Stimulated activated naive B cell treated with anti-CD40 and anti-IgM and Interleukin-4, amounts not matched to agents 10 μg/mL and 1 μg/mL and 100 μg/mL, for 72 hours (primary cell): ENCODE measurements at regions not wholly inside any gene's neighbourhood (a gene's known extent, or its start where the extent isn't known, plus 50 kb on each side); places are given as distances from the start of the nearest gene placed in this dataset.
"Not testable (repeated sequence)": the region's sequence is repeated elsewhere in the genome, so short reads cannot be mapped to it uniquely, and the experiment has no call there.

ENCODE experiments used
- ATAC-seq, 2 donors: fragments of 150-1000 bp; cut with Tn5 transposase; replicated peaks; 2 replicates each; pipeline ENCODE4 v1.10.0; 2021; ENCODE audit warnings: moderate library complexity in 1 of 2
- DNase-seq: peaks from one replicate; pipeline ENCODE4 v3.0.0; 2021
- H3K27ac Mint-ChIP-seq: one replicate; pipeline ENCODE4 v1.8.0; 2022; ENCODE audit warnings: mild to moderate bottlenecking, mixed read lengths
- H3K27me3 Mint-ChIP-seq, 2 donors: one replicate each; pipeline ENCODE4 v1.8.0; 2022; ENCODE audit warnings: mixed read lengths in 2 of 2
- H3K36me3 Mint-ChIP-seq, 2 donors: one replicate each; pipeline ENCODE4 v1.8.0; 2022; ENCODE audit warnings: mixed read lengths in 2 of 2, mild to moderate bottlenecking in 1 of 2
- H3K4me1 Mint-ChIP-seq, 2 donors: one replicate each; pipeline ENCODE4 v1.8.0; 2022; ENCODE audit warnings: mixed read lengths in 2 of 2, mild to moderate bottlenecking in 1 of 2
- H3K4me3 Mint-ChIP-seq, 2 donors: one replicate each; pipeline ENCODE4 v1.8.0; 2022; ENCODE audit warnings: mild to moderate bottlenecking in 2 of 2, mixed read lengths in 2 of 2, moderate library complexity in 1 of 2
- H3K9me3 Mint-ChIP-seq, 2 donors: one replicate each; pipeline ENCODE4 v1.8.0; 2022; ENCODE audit warnings: mixed read lengths in 2 of 2, mild to moderate bottlenecking in 1 of 2

- not testable (repeated sequence) for ATAC-seq, H3K36me3 Mint-ChIP-seq, H3K4me3 Mint-ChIP-seq, H3K27me3 Mint-ChIP-seq, DNase-seq, H3K27ac Mint-ChIP-seq, H3K4me1 Mint-ChIP-seq
- peaks cover 12 to 18% of the 10 kb centered on the region in 2 donors for H3K9me3 Mint-ChIP-seq
Observed at GRCh38 chr5:85588268-85588667, 1029.5 kb upstream of the COX7C start.

- ATAC-seq = no peak
- no peak for DNase-seq
- no peaks in the 10 kb centered on the region for H3K27me3 Mint-ChIP-seq
- no peaks in the 10 kb centered on the region for H3K4me1 Mint-ChIP-seq
- H3K36me3 Mint-ChIP-seq = no peaks in the 10 kb centered on the region
- peaks cover 4 to 7% of the 10 kb centered on the region in 2 donors for H3K9me3 Mint-ChIP-seq
- no peak overlapping the region for H3K27ac Mint-ChIP-seq
- H3K4me3 Mint-ChIP-seq = no peak overlapping the region
Observed at GRCh38 chr5:85590764-85591163, 1027.0 kb upstream of the COX7C start.

GRCh38 chr5:85591311-85591710 is 1026.4 kb upstream of the COX7C start:
- DNase-seq = no peak
- Mint-ChIP-seq H3K4me1 (no peaks in the 10 kb centered on the region), H3K27me3 (no peaks in the 10 kb centered on the region), H3K9me3 (peaks cover 0 to 7% of the 10 kb centered on the region in 2 donors), H3K4me3 (no peak overlapping the region), H3K27ac (no peak overlapping the region), H3K36me3 (no peaks in the 10 kb centered on the region)
- ATAC-seq = no peak

- H3K4me3 Mint-ChIP-seq = no peak overlapping the region
- no peaks in the 10 kb centered on the region for H3K4me1 Mint-ChIP-seq
- no peaks in the 10 kb centered on the region for H3K27me3 Mint-ChIP-seq
- H3K27ac Mint-ChIP-seq = no peak overlapping the region
- DNase-seq (no peak), ATAC-seq (no peak)
- no peaks in the 10 kb centered on the region for H3K36me3 Mint-ChIP-seq
- H3K9me3 Mint-ChIP-seq = no peaks in the 10 kb centered on the region
Observed at GRCh38 chr5:85602843-85603242, 1014.9 kb upstream of the COX7C start.

- H3K4me1 Mint-ChIP-seq = no peaks in the 10 kb centered on the region
Observed at GRCh38 chr5:85604378-85604777, 1013.4 kb upstream of the COX7C start.

GRCh38 chr5:85604786-85605185 is 1013.0 kb upstream of the COX7C start:
- H3K9me3 Mint-ChIP-seq = no peaks in the 10 kb centered on the region
- no peak overlapping the region for H3K27ac Mint-ChIP-seq
- H3K4me1 Mint-ChIP-seq = no peaks in the 10 kb centered on the region
- no peak overlapping the region for H3K4me3 Mint-ChIP-seq
- no peaks in the 10 kb centered on the region for H3K27me3 Mint-ChIP-seq
- no peaks in the 10 kb centered on the region for H3K36me3 Mint-ChIP-seq
- DNase-seq (no peak), ATAC-seq (no peak)

More at GRCh38 chr5:85604378-85604777, 1013.4 kb upstream of the COX7C start:
- DNase-seq = no peak
- Mint-ChIP-seq H3K4me3 (no peak overlapping the region), H3K36me3 (no peaks in the 10 kb centered on the region), H3K9me3 (no peaks in the 10 kb centered on the region), H3K27ac (no peak overlapping the region), H3K27me3 (no peaks in the 10 kb centered on the region)
- ATAC-seq = no peak

GRCh38 chr5:85605381-85605780 is 1012.4 kb upstream of the COX7C start:
- Mint-ChIP-seq H3K36me3 (no peaks in the 10 kb centered on the region), H3K4me3 (no peak overlapping the region), H3K27ac (no peak overlapping the region), H3K27me3 (no peaks in the 10 kb centered on the region), H3K9me3 (no peaks in the 10 kb centered on the region), H3K4me1 (no peaks in the 10 kb centered on the region)
- DNase-seq (no peak), ATAC-seq (peak in 1 of 2 donors; percentile 21)

- no peaks in the 10 kb centered on the region for H3K4me1 Mint-ChIP-seq
- DNase-seq (no peak), ATAC-seq (no peak)
- no peaks in the 10 kb centered on the region for H3K36me3 Mint-ChIP-seq
- H3K4me3 Mint-ChIP-seq = no peak overlapping the region
- no peak overlapping the region for H3K27ac Mint-ChIP-seq
- peaks cover 4 to 10% of the 10 kb centered on the region in 2 donors for H3K9me3 Mint-ChIP-seq
- H3K27me3 Mint-ChIP-seq = no peaks in the 10 kb centered on the region
Observed at GRCh38 chr5:85614489-85614888, 1003.3 kb upstream of the COX7C start.

- H3K4me1 Mint-ChIP-seq = no peaks in the 10 kb centered on the region
- no peaks in the 10 kb centered on the region for H3K27me3 Mint-ChIP-seq
- H3K4me3 Mint-ChIP-seq = no peak overlapping the region
- DNase-seq (no peak), ATAC-seq (no peak)
- H3K9me3 Mint-ChIP-seq = peaks cover 4% of the 10 kb centered on the region in 2 donors
- no peak overlapping the region for H3K27ac Mint-ChIP-seq
- no peaks in the 10 kb centered on the region for H3K36me3 Mint-ChIP-seq
Observed at GRCh38 chr5:85621668-85622067, 996.1 kb upstream of the COX7C start.

GRCh38 chr5:85628153-85628552 is 989.6 kb upstream of the COX7C start:
- Mint-ChIP-seq H3K4me3 (no peak overlapping the region), H3K27me3 (no peaks in the 10 kb centered on the region), H3K4me1 (no peaks in the 10 kb centered on the region), H3K27ac (no peak overlapping the region), H3K36me3 (no peaks in the 10 kb centered on the region), H3K9me3 (peaks cover 0 to 2% of the 10 kb centered on the region in 2 donors)
- ATAC-seq (peak in 1 of 2 donors; percentile 19), DNase-seq (no peak)

GRCh38 chr5:85638495-85639125 is 979.1 kb upstream of the COX7C start:
- ATAC-seq, H3K27ac Mint-ChIP-seq, H3K4me3 Mint-ChIP-seq, H3K36me3 Mint-ChIP-seq, DNase-seq, H3K4me1 Mint-ChIP-seq, H3K9me3 Mint-ChIP-seq, H3K27me3 Mint-ChIP-seq: not testable (repeated sequence)

- DNase-seq (no peak), ATAC-seq (no peak)
- H3K4me3 Mint-ChIP-seq = no peak overlapping the region
- no peaks in the 10 kb centered on the region for H3K4me1 Mint-ChIP-seq
- H3K27me3 Mint-ChIP-seq = no peaks in the 10 kb centered on the region
- H3K36me3 Mint-ChIP-seq = no peaks in the 10 kb centered on the region
- no peak overlapping the region for H3K27ac Mint-ChIP-seq
- H3K9me3 Mint-ChIP-seq = peaks cover 2 to 4% of the 10 kb centered on the region in 2 donors
Observed at GRCh38 chr5:85646036-85646435, 971.7 kb upstream of the COX7C start.

- Mint-ChIP-seq H3K27ac (no peak overlapping the region), H3K9me3 (peaks cover 2 to 4% of the 10 kb centered on the region in 2 donors), H3K27me3 (no peaks in the 10 kb centered on the region), H3K36me3 (no peaks in the 10 kb centered on the region), H3K4me3 (no peak overlapping the region), H3K4me1 (no peaks in the 10 kb centered on the region)
- DNase-seq (no peak), ATAC-seq (no peak)
Observed at GRCh38 chr5:85646641-85647040, 971.1 kb upstream of the COX7C start.

- peaks cover 2 to 4% of the 10 kb centered on the region in 2 donors for H3K9me3 Mint-ChIP-seq
- H3K4me1 Mint-ChIP-seq = no peaks in the 10 kb centered on the region
- H3K27me3 Mint-ChIP-seq = no peaks in the 10 kb centered on the region
- ATAC-seq = no peak
- H3K4me3 Mint-ChIP-seq = no peak overlapping the region
- DNase-seq = no peak
- no peak overlapping the region for H3K27ac Mint-ChIP-seq
- H3K36me3 Mint-ChIP-seq = no peaks in the 10 kb centered on the region
Observed at GRCh38 chr5:85647349-85648127, 970.2 kb upstream of the COX7C start.

- DNase-seq = no peak
- H3K4me3 Mint-ChIP-seq = no peak overlapping the region
- H3K27me3 Mint-ChIP-seq = no peaks in the 10 kb centered on the region
- H3K36me3 Mint-ChIP-seq = no peaks in the 10 kb centered on the region
- no peak overlapping the region for H3K27ac Mint-ChIP-seq
- no peaks in the 10 kb centered on the region for H3K4me1 Mint-ChIP-seq
- ATAC-seq = no peak
- peaks cover 2 to 4% of the 10 kb centered on the region in 2 donors for H3K9me3 Mint-ChIP-seq
Observed at GRCh38 chr5:85648495-85648894, 969.2 kb upstream of the COX7C start.
